RPMI7951 (cell line): ENCODE measurements at regions not wholly inside any gene's neighbourhood (a gene's known extent, or its start where the extent isn't known, plus 50 kb on each side); places are given as distances from the start of the nearest gene placed in this dataset.
"Not testable (repeated sequence)": the region's sequence is repeated elsewhere in the genome, so short reads cannot be mapped to it uniquely, and the experiment has no call there.

Experiments
- DNase-seq: peaks from one replicate; pipeline ENCODE4 v3.0.0-alpha.2; 2012; ENCODE audit warnings: low read depth

DNA sequence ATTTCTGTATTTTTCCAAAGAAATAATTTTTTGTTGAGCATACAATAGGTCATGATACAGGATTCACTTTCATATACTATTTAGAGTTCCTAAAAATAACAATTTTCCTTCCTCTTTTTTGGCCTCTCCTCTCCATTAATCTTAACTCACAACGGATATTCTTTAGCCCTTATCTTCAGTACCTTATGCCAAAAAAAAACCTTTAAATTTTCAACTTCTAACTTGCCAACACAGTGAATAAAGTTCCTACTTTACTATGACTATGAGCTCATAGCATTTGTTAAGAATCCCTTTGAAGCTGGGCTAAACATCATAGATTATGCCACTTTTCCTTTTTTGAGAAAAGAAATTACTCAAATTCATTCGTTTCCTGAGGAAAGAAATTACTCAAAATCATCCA is 1095.5 kb downstream of the EPHA3 start:
- not testable (repeated sequence) for DNase-seq

DNA sequence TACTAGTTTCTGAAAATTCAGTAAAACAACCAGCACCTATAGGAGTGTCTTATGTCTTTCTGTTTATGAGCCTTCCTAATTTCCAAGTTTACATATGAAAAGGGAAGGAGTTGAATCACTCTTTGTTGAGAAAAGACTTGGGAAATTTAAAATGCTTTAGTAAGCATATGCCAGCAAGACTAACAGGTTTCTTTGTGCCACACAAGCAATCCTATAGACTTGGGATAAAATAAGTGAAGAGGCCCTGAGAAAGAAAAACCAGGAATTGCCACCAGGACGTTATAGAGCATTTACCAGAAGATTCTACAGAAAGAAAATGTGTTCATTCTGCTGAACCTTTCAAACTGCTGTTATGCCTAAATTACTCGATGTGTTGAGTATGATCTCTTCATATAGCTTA is 1099.1 kb downstream of the EPHA3 start:
- DNase-seq = not testable (repeated sequence)

DNA sequence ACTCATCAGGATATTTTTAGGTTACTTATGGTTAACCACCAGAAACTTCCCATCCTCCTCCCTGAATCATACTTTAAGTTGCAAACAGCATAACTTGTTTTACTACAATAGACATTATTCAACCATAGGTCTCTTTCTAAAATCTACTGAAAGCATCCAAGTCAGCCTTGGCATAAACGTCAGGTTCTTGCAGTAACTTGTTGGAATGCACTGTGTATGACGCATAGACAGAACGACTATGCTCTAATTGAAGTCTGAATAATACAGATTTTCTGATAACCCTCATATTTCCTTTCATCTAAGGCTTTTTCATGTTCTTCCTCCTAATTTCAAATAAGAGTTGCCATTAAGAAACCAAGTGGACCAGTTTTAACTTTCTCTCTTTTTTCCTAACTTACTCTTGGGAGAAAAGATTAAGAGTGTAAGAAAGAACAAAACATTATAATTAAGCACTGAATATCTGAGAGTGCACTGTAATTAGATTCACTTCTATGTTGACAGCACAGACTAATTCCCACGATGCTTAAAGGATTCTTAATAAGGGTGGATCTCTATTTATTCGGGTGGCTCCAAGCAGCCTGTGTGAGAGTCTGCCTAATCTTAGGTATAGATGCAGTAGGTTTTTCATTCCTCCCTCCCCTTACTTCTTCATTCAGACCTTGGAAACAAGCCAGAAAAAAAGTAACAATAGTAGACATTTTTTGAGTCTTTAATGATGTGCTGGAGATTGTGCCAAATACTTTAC is 1100.1 kb downstream of the EPHA3 start:
- DNase-seq = not testable (repeated sequence)

DNA sequence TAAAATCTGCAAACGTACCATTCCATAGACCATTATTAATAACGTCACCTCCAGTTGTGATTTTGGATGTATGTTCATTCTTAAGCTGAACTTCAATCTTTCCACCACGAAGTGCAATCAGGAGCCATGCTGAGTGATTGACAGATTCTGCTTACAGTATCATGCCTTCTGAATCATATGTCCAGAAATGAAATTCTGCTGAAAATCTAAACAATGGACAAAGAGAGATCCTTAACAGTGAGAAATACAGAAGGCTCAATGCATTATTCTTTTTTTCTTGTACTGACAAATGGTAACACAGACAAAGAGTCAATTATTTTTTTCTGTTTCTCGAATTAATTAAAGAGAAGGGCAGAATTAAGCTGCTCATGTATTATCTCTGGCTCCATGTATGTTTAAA is 1114.5 kb downstream of the EPHA3 start:
- no peak for DNase-seq

DNA sequence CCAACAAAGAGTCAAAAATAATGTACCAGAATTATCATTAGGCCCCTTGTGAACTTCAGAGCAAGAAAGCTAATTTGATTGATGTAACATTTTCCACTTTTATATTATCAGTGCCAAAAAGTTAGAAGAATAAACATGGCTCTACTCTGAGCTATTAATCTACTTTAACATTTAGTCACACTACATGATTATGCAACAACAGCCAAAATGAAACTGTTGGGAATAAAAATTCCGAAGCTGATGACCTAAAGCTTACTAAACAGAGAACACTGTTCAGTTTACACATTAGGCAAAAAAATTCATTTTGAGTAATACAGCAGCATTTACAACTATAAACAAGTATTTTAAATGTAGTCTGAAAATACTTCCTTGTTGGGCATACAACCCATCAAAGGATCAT is 1134.1 kb downstream of the EPHA3 start:
- DNase-seq = no peak

DNA sequence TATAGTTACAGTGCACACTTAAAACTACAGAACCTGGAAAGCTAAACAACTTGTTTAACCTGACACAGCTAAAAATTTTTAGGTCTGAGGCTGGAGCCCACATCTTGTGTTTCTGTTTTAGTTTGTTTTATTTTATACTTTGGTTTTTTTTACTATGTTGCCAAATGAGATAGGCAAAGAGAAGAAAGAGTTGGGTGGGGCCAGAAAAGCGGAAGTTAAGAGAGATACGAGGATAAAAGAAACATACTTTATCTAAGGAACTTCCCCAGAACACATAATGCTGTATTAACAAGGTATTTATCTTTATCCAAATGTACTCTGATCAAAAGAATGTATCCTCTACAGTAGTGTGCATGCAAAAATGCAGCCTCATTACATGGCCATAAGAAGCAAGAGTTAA is 1145.7 kb downstream of the EPHA3 start:
- no peak for DNase-seq

DNA sequence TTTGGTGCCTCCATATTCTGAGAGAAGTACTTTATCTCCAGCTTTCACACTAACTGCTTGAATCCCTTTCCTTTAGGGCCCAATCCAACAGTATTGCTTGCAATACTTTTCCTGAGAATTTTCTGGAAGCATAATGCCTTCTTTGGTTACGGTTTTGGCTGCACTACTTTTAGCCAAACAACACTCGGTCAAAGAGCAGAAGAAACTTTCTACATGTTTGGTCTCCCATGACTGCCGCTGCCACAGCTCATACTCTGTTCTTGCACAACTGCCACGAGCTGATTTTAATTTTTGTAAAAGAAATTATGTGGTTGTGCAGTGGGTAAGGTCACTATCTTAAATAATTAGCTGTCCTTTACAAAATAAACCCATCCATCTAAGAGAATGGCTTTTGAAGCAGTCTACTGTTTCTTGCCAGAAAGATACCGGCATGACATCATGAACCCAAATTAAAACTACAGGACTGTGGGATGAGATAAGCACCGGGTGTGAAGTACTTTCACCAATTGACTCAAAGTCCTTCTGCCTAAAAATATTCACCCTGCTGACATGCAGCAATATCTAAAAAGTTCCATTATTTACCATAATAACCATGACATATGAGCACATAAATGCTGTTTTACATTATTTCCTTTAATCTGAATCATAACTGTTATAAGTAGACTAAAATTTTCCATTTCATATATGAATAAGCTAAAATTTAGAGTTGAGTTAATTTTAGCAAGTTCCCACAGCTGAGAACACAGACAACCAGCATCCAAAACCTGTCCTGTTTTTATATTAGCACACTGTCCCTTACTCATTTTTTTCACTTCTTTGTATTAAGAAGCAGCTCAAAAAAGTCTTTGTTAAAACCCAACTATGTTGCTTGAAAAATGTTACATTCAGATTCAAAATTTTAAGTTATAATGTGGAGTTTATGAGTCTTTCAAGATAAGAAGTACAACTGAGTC is 1154.3 kb downstream of the EPHA3 start:
- DNase-seq = no peak
